ENCODE measurements at regions not wholly inside any gene's neighbourhood (a gene's known extent, or its start where the extent isn't known, plus 50 kb on each side); places are given as distances from the start of the nearest gene placed in this dataset.

DNA sequence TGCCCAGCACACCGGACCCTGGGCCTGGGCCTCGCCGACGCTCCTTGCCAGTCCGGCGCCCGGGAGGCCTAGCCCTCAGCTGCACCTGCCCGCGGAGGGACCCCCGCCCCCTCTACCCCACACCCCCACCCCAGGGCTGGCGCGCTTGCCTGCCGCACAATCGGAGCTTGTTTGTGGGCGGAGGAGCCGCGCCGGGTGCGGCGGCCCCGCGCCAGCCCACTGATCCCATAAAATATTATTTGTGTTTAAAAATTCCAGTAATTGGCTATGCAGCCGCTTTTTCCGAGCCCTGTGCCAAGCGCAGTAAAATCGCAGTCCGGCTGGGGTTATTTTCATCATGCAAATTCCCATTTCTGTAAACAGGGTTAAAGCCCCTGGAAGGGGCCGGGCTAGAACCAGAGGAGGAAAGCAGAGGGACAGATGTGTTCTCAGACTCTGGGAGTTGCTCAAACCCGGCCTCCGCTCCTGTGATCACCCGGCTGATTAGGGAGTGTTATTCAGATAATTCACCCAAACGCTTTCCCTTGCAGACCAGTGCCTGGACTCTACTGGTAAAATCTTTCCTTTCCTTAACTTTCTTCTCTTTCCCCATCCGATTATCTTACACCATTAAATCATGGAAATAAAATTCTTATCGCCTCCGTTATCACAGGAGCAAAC lies 93.1 kb downstream of the NCR2 start:
- TF ChIP-seq, protein P1, sequence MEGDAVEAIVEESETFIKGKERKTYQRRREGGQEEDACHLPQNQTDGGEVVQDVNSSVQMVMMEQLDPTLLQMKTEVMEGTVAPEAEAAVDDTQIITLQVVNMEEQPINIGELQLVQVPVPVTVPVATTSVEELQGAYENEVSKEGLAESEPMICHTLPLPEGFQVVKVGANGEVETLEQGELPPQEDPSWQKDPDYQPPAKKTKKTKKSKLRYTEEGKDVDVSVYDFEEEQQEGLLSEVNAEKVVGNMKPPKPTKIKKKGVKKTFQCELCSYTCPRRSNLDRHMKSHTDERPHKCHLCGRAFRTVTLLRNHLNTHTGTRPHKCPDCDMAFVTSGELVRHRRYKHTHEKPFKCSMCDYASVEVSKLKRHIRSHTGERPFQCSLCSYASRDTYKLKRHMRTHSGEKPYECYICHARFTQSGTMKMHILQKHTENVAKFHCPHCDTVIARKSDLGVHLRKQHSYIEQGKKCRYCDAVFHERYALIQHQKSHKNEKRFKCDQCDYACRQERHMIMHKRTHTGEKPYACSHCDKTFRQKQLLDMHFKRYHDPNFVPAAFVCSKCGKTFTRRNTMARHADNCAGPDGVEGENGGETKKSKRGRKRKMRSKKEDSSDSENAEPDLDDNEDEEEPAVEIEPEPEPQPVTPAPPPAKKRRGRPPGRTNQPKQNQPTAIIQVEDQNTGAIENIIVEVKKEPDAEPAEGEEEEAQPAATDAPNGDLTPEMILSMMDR (IDR thresholded peaks at IDR 0.05) = no peak
- TF ChIP-seq POLR2A (IDR thresholded peaks at IDR 0.05) = no peak
